ENCODE measurements at regions not wholly inside any gene's neighbourhood (a gene's known extent, or its start where the extent isn't known, plus 50 kb on each side); places are given as distances from the start of the nearest gene placed in this dataset.

- DNase-seq (ENCODE audit: low spot score), result no peak
Observed at GRCh38 chr3:6182476-6182875, 678.4 kb upstream of the GRM7 start.

GRCh38 chr3:6182909-6183308, 678.0 kb upstream of the GRM7 start:
- DNase-seq (ENCODE audit: low spot score), result no peak

- DNase-seq (ENCODE audit: low spot score), result no peak
Observed at GRCh38 chr3:6189384-6189783, 671.5 kb upstream of the GRM7 start.

- no peak for DNase-seq (ENCODE audit: low spot score)
Observed at GRCh38 chr3:6204891-6205290, 656.0 kb upstream of the GRM7 start.

GRCh38 chr3:6216135-6217026, 644.5 kb upstream of the GRM7 start:
- no peak for DNase-seq (ENCODE audit: low spot score)

- no peak for DNase-seq (ENCODE audit: low spot score)
Observed at GRCh38 chr3:6220447-6220846, 640.5 kb upstream of the GRM7 start.

GRCh38 chr3:6222069-6222468, 638.8 kb upstream of the GRM7 start:
- no peak for DNase-seq (ENCODE audit: low spot score)

- no peak for DNase-seq (ENCODE audit: low spot score)
Observed at GRCh38 chr3:6223572-6223971, 637.3 kb upstream of the GRM7 start.

- DNase-seq (ENCODE audit: low spot score), result no peak
Observed at GRCh38 chr3:6228958-6229683, 631.8 kb upstream of the GRM7 start.

GRCh38 chr3:6229778-6230410, 631.0 kb upstream of the GRM7 start:
- DNase-seq (ENCODE audit: low spot score), result no peak

- DNase-seq (ENCODE audit: low spot score), result no peak
Observed at GRCh38 chr3:6242104-6242503, 618.8 kb upstream of the GRM7 start.

- no peak for DNase-seq (ENCODE audit: low spot score)
Observed at GRCh38 chr3:6248528-6248927, 612.4 kb upstream of the GRM7 start.

GRCh38 chr3:6249679-6250078, 611.2 kb upstream of the GRM7 start:
- DNase-seq (ENCODE audit: low spot score), result no peak

GRCh38 chr3:6250167-6250566, 610.7 kb upstream of the GRM7 start:
- no peak for DNase-seq (ENCODE audit: low spot score)

- no peak for DNase-seq (ENCODE audit: low spot score)
Observed at GRCh38 chr3:6251612-6252400, 609.1 kb upstream of the GRM7 start.

GRCh38 chr3:6254490-6254889, 606.4 kb upstream of the GRM7 start:
- no peak for DNase-seq (ENCODE audit: low spot score)

GRCh38 chr3:6255229-6255628, 605.7 kb upstream of the GRM7 start:
- no peak for DNase-seq (ENCODE audit: low spot score)

- no peak for DNase-seq (ENCODE audit: low spot score)
Observed at GRCh38 chr3:6260551-6261191, 600.2 kb upstream of the GRM7 start.

GRCh38 chr3:6262010-6262409, 598.9 kb upstream of the GRM7 start:
- no peak for DNase-seq (ENCODE audit: low spot score)

GRCh38 chr3:6264036-6264435, 596.9 kb upstream of the GRM7 start:
- DNase-seq (ENCODE audit: low spot score), result no peak

GRCh38 chr3:6264906-6265305, 596.0 kb upstream of the GRM7 start:
- no peak for DNase-seq (ENCODE audit: low spot score)

- DNase-seq (ENCODE audit: low spot score), result no peak
Observed at GRCh38 chr3:6266135-6266534, 594.8 kb upstream of the GRM7 start.
